ENCODE measurements at regions not wholly inside any gene's neighbourhood (a gene's known extent, or its start where the extent isn't known, plus 50 kb on each side); places are given as distances from the start of the nearest gene placed in this dataset.

DNA sequence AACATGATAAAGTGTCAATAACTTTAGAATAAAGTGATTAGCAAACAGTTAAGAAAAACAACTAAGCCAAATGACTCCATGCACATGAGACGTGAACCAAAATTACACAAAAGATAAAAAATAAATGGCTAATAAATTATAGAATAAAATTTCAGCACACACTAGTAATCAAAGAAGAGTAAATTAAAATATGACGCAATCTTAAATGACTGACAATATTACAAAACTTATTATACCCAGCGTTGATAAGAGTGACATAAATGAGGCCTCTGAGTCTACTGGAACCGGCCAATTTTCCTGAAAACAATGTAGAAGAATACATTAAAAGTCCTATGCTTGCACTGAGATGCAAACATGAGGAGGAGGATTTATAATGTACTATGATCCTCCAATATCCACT, 187.4 kb downstream of the DHX15 start:
- TF ChIP-seq, protein P1, sequence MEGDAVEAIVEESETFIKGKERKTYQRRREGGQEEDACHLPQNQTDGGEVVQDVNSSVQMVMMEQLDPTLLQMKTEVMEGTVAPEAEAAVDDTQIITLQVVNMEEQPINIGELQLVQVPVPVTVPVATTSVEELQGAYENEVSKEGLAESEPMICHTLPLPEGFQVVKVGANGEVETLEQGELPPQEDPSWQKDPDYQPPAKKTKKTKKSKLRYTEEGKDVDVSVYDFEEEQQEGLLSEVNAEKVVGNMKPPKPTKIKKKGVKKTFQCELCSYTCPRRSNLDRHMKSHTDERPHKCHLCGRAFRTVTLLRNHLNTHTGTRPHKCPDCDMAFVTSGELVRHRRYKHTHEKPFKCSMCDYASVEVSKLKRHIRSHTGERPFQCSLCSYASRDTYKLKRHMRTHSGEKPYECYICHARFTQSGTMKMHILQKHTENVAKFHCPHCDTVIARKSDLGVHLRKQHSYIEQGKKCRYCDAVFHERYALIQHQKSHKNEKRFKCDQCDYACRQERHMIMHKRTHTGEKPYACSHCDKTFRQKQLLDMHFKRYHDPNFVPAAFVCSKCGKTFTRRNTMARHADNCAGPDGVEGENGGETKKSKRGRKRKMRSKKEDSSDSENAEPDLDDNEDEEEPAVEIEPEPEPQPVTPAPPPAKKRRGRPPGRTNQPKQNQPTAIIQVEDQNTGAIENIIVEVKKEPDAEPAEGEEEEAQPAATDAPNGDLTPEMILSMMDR (IDR thresholded peaks at IDR 0.05) = no peak
- TF ChIP-seq, protein P2, sequence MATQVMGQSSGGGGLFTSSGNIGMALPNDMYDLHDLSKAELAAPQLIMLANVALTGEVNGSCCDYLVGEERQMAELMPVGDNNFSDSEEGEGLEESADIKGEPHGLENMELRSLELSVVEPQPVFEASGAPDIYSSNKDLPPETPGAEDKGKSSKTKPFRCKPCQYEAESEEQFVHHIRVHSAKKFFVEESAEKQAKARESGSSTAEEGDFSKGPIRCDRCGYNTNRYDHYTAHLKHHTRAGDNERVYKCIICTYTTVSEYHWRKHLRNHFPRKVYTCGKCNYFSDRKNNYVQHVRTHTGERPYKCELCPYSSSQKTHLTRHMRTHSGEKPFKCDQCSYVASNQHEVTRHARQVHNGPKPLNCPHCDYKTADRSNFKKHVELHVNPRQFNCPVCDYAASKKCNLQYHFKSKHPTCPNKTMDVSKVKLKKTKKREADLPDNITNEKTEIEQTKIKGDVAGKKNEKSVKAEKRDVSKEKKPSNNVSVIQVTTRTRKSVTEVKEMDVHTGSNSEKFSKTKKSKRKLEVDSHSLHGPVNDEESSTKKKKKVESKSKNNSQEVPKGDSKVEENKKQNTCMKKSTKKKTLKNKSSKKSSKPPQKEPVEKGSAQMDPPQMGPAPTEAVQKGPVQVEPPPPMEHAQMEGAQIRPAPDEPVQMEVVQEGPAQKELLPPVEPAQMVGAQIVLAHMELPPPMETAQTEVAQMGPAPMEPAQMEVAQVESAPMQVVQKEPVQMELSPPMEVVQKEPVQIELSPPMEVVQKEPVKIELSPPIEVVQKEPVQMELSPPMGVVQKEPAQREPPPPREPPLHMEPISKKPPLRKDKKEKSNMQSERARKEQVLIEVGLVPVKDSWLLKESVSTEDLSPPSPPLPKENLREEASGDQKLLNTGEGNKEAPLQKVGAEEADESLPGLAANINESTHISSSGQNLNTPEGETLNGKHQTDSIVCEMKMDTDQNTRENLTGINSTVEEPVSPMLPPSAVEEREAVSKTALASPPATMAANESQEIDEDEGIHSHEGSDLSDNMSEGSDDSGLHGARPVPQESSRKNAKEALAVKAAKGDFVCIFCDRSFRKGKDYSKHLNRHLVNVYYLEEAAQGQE (IDR thresholded peaks at IDR 0.05) = no peak
- no peak for TF ChIP-seq POLR2A (IDR thresholded peaks at IDR 0.05; ENCODE audit: low read length)
- no peak for TF ChIP-seq RAD21 (conservative IDR thresholded peaks at IDR 0.05 in 1 of 2, IDR thresholded peaks at IDR 0.05 in 1 of 2)
- TF ChIP-seq, protein P3, sequence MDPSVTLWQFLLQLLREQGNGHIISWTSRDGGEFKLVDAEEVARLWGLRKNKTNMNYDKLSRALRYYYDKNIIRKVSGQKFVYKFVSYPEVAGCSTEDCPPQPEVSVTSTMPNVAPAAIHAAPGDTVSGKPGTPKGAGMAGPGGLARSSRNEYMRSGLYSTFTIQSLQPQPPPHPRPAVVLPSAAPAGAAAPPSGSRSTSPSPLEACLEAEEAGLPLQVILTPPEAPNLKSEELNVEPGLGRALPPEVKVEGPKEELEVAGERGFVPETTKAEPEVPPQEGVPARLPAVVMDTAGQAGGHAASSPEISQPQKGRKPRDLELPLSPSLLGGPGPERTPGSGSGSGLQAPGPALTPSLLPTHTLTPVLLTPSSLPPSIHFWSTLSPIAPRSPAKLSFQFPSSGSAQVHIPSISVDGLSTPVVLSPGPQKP (IDR thresholded peaks at IDR 0.05; ENCODE audit: low read depth, low read length) = no peak
- no peak for TF ChIP-seq FOXS1 (CRISPR knock-in tag; IDR thresholded peaks at IDR 0.05)
- no peak for TF ChIP-seq FOSB (CRISPR knock-in tag; IDR thresholded peaks at IDR 0.05)
- TF ChIP-seq CHD4 (IDR thresholded peaks at IDR 0.05; ENCODE audit: borderline replicate concordance) = no peak
- TF ChIP-seq EP300 (IDR thresholded peaks at IDR 0.05) = no peak
- no peak for TF ChIP-seq NFE2L2 (conservative IDR thresholded peaks at IDR 0.05; ENCODE audit: low read length)
- no peak for TF ChIP-seq KDM1A (IDR thresholded peaks at IDR 0.05; ENCODE audit: low read depth)
- TF ChIP-seq, protein P4, sequence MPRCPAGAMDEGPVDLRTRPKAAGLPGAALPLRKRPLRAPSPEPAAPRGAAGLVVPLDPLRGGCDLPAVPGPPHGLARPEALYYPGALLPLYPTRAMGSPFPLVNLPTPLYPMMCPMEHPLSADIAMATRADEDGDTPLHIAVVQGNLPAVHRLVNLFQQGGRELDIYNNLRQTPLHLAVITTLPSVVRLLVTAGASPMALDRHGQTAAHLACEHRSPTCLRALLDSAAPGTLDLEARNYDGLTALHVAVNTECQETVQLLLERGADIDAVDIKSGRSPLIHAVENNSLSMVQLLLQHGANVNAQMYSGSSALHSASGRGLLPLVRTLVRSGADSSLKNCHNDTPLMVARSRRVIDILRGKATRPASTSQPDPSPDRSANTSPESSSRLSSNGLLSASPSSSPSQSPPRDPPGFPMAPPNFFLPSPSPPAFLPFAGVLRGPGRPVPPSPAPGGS (IDR thresholded peaks at IDR 0.05) = no peak
- no peak for TF ChIP-seq BHLHE40 (IDR thresholded peaks at IDR 0.05; ENCODE audit: low read depth, low read length)
- no peak for TF ChIP-seq SMC3 (IDR thresholded peaks at IDR 0.05)

All from A549 (cell line).